ENCODE measurements at regions not wholly inside any gene's neighbourhood (a gene's known extent, or its start where the extent isn't known, plus 50 kb on each side); places are given as distances from the start of the nearest gene placed in this dataset.

GRCh38 chr10:3877211-3878000 is 92.4 kb upstream of the KLF6 start:
- H3K9me3 Mint-ChIP-seq: peaks cover 10% of the 10 kb centered on the region
- peaks cover 25% of the 10 kb centered on the region for H3K4me1 Mint-ChIP-seq
- no peaks in the 10 kb centered on the region for H3K27me3 Mint-ChIP-seq (ENCODE audit: low read depth)
- POLR2A ChIA-PET: interaction anchor here (0.7 kb wide), 1 partner anchor 423 kb away, joined by 4 read pairs; no protein-coding TSS in a partner anchor
- ATAC-seq: no peak
- no peak for DNase-seq (ENCODE audit: low spot score)
- H3K36me3 Mint-ChIP-seq: peaks cover 5% of the 10 kb centered on the region
- no peak overlapping the region for H3K4me3 Mint-ChIP-seq
- CTCF ChIA-PET: no interaction called here
- TF ChIP-seq CREB1 (CRISPR knock-in tag; IDR thresholded peaks at IDR 0.05) (no peak), NR1H2 (CRISPR knock-in tag; IDR thresholded peaks at IDR 0.05) (no peak), USF2 (CRISPR knock-in tag; IDR thresholded peaks at IDR 0.05) (no peak), CREM (CRISPR knock-in tag; IDR thresholded peaks at IDR 0.05) (no peak)
- TF ChIP-seq, protein P1, sequence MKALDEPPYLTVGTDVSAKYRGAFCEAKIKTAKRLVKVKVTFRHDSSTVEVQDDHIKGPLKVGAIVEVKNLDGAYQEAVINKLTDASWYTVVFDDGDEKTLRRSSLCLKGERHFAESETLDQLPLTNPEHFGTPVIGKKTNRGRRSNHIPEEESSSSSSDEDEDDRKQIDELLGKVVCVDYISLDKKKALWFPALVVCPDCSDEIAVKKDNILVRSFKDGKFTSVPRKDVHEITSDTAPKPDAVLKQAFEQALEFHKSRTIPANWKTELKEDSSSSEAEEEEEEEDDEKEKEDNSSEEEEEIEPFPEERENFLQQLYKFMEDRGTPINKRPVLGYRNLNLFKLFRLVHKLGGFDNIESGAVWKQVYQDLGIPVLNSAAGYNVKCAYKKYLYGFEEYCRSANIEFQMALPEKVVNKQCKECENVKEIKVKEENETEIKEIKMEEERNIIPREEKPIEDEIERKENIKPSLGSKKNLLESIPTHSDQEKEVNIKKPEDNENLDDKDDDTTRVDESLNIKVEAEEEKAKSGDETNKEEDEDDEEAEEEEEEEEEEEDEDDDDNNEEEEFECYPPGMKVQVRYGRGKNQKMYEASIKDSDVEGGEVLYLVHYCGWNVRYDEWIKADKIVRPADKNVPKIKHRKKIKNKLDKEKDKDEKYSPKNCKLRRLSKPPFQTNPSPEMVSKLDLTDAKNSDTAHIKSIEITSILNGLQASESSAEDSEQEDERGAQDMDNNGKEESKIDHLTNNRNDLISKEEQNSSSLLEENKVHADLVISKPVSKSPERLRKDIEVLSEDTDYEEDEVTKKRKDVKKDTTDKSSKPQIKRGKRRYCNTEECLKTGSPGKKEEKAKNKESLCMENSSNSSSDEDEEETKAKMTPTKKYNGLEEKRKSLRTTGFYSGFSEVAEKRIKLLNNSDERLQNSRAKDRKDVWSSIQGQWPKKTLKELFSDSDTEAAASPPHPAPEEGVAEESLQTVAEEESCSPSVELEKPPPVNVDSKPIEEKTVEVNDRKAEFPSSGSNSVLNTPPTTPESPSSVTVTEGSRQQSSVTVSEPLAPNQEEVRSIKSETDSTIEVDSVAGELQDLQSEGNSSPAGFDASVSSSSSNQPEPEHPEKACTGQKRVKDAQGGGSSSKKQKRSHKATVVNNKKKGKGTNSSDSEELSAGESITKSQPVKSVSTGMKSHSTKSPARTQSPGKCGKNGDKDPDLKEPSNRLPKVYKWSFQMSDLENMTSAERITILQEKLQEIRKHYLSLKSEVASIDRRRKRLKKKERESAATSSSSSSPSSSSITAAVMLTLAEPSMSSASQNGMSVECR (CRISPR knock-in tag; IDR thresholded peaks at IDR 0.05; ENCODE audit: borderline replicate concordance): no peak
- H3K27ac Mint-ChIP-seq: no peak overlapping the region

DNA sequence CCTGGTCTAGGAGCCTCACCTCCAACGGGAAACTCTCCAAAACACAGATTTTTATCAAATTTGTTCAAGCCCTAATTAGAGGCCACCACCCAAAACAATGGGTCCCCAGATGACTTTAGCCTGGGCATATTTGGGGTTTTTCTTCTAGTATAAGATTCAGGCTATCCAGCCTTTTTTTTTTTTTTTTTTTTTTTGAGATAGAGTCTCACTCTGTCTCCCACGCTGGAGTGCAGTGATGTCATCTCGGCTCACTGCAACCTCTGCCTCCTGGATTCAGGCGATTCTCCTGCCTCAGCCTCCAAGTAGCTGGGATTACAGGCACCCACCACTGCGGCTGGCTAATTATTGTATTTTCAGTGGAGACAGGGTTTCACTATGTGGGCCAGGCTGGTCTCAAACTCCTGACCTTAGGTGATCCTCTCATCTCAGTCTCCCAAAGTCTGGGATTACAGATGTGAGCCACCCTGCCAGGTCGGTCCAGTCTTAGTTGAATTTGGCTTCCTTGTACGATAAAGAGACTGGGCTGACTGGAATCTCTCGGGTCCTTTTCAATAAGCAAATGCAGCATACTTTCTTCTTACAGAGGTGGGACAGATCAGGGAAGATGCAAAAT is 91.4 kb upstream of the KLF6 start:
- ATAC-seq (no peak), DNase-seq (ENCODE audit: low spot score) (no peak)
- ChIA-PET CTCF (no interaction called here), POLR2A (no interaction called here)
- no peaks in the 10 kb centered on the region for H3K36me3 Mint-ChIP-seq
- H3K4me3 Mint-ChIP-seq: no peak overlapping the region
- no peaks in the 10 kb centered on the region for H3K27me3 Mint-ChIP-seq (ENCODE audit: low read depth)
- peaks cover 25% of the 10 kb centered on the region for H3K4me1 Mint-ChIP-seq
- peaks cover under 1% of the 10 kb centered on the region; the same call in 1 of the 2 replicates for H3K9me3 Mint-ChIP-seq
- peak overlapping the region; percentile 25 for H3K27ac Mint-ChIP-seq
- TF ChIP-seq HMGA2 (CRISPR knock-in tag; IDR thresholded peaks at IDR 0.05) (no peak), NFE2L1 (CRISPR knock-in tag; IDR thresholded peaks at IDR 0.05) (no peak), ATF1 (CRISPR knock-in tag; IDR thresholded peaks at IDR 0.05) (no peak), JUN (CRISPR knock-in tag; IDR thresholded peaks at IDR 0.05) (no peak), FOXP1 (CRISPR knock-in tag; IDR thresholded peaks at IDR 0.05; ENCODE audit: borderline replicate concordance) (no peak), TEAD4 (CRISPR knock-in tag; IDR thresholded peaks at IDR 0.05) (no peak), ERG (CRISPR knock-in tag; IDR thresholded peaks at IDR 0.05) (no peak), SMAD4 (CRISPR knock-in tag; IDR thresholded peaks at IDR 0.05) (no peak), ZNF263 (CRISPR knock-in tag; IDR thresholded peaks at IDR 0.05; ENCODE audit: low read depth) (no peak), ZNF219 (CRISPR knock-in tag; IDR thresholded peaks at IDR 0.05; ENCODE audit: borderline replicate concordance) (no peak), ESRRA (CRISPR knock-in tag; IDR thresholded peaks at IDR 0.05; ENCODE audit: borderline replicate concordance) (no peak), ZNF232 (CRISPR knock-in tag; IDR thresholded peaks at IDR 0.05) (no peak), ZBTB43 (CRISPR knock-in tag; IDR thresholded peaks at IDR 0.05) (no peak), NFYB (CRISPR knock-in tag; conservative IDR thresholded peaks at IDR 0.05; ENCODE audit: low read depth) (no peak)
- TF ChIP-seq, protein P2, sequence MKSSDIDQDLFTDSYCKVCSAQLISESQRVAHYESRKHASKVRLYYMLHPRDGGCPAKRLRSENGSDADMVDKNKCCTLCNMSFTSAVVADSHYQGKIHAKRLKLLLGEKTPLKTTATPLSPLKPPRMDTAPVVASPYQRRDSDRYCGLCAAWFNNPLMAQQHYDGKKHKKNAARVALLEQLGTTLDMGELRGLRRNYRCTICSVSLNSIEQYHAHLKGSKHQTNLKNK (CRISPR knock-in tag; IDR thresholded peaks at IDR 0.05): no peak
- TF ChIP-seq, protein P3, sequence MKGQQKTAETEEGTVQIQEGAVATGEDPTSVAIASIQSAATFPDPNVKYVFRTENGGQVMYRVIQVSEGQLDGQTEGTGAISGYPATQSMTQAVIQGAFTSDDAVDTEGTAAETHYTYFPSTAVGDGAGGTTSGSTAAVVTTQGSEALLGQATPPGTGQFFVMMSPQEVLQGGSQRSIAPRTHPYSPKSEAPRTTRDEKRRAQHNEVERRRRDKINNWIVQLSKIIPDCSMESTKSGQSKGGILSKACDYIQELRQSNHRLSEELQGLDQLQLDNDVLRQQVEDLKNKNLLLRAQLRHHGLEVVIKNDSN (CRISPR knock-in tag; IDR thresholded peaks at IDR 0.05): no peak
- TF ChIP-seq, protein P4, sequence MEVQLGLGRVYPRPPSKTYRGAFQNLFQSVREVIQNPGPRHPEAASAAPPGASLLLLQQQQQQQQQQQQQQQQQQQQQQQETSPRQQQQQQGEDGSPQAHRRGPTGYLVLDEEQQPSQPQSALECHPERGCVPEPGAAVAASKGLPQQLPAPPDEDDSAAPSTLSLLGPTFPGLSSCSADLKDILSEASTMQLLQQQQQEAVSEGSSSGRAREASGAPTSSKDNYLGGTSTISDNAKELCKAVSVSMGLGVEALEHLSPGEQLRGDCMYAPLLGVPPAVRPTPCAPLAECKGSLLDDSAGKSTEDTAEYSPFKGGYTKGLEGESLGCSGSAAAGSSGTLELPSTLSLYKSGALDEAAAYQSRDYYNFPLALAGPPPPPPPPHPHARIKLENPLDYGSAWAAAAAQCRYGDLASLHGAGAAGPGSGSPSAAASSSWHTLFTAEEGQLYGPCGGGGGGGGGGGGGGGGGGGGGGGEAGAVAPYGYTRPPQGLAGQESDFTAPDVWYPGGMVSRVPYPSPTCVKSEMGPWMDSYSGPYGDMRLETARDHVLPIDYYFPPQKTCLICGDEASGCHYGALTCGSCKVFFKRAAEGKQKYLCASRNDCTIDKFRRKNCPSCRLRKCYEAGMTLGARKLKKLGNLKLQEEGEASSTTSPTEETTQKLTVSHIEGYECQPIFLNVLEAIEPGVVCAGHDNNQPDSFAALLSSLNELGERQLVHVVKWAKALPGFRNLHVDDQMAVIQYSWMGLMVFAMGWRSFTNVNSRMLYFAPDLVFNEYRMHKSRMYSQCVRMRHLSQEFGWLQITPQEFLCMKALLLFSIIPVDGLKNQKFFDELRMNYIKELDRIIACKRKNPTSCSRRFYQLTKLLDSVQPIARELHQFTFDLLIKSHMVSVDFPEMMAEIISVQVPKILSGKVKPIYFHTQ (CRISPR knock-in tag; IDR thresholded peaks at IDR 0.05): no peak
